Globus pallidus (tissue), 1 donor: ENCODE measurements at regions not wholly inside any gene's neighbourhood (a gene's known extent, or its start where the extent isn't known, plus 50 kb on each side); places are given as distances from the start of the nearest gene placed in this dataset.
"Not testable (repeated sequence)": the region's sequence is repeated elsewhere in the genome, so short reads cannot be mapped to it uniquely, and the experiment has no call there.

Source experiments
- DNase-seq: peaks from one replicate; pipeline ENCODE4 v3.0.0-alpha.2; 2015; ENCODE audit warnings: low spot score

GRCh38 chr9:104980039-104980654, 52.2 kb upstream of the ABCA1 start:
- DNase-seq, result no peak

- no peak for DNase-seq
These were observed 53.7 kb upstream of the ABCA1 start for GRCh38 chr9:104981543-104982129.

GRCh38 chr9:104982543-104982942, 54.6 kb upstream of the ABCA1 start:
- DNase-seq, result no peak

GRCh38 chr9:104983491-104983890, 55.5 kb upstream of the ABCA1 start:
- DNase-seq, result no peak

GRCh38 chr9:104984121-104984520, 56.2 kb upstream of the ABCA1 start:
- DNase-seq, result no peak

- DNase-seq, result no peak
These were observed 56.6 kb upstream of the ABCA1 start for GRCh38 chr9:104984542-104984941.

GRCh38 chr9:104984948-104985347, 57.0 kb upstream of the ABCA1 start:
- DNase-seq, result no peak

- DNase-seq, result no peak
These were observed 58.1 kb upstream of the ABCA1 start for GRCh38 chr9:104986096-104986495.

GRCh38 chr9:104987743-104988142, 59.8 kb upstream of the ABCA1 start:
- DNase-seq, result no peak

GRCh38 chr9:104988539-104988938, 60.6 kb upstream of the ABCA1 start:
- DNase-seq, result no peak

GRCh38 chr9:104991144-104991953, 63.4 kb upstream of the ABCA1 start:
- DNase-seq, result peak; percentile 90

- DNase-seq, result peak; percentile 40
These were observed 64.7 kb upstream of the ABCA1 start for GRCh38 chr9:104992659-104993058.

- DNase-seq, result peak; percentile 84
These were observed 65.5 kb upstream of the ABCA1 start for GRCh38 chr9:104993291-104993963.

GRCh38 chr9:104997536-104997935, 69.6 kb upstream of the ABCA1 start:
- DNase-seq, result no peak

- no peak for DNase-seq
These were observed 71.2 kb upstream of the ABCA1 start for GRCh38 chr9:104999136-104999535.

- not testable (repeated sequence) for DNase-seq
These were observed 72.6 kb upstream of the ABCA1 start for GRCh38 chr9:105000529-105000928.

- no peak for DNase-seq
These were observed 76.6 kb upstream of the ABCA1 start for GRCh38 chr9:105004466-105005090.

- DNase-seq, result no peak
These were observed 77.2 kb upstream of the ABCA1 start for GRCh38 chr9:105005186-105005585.

GRCh38 chr9:105006514-105006913, 78.6 kb upstream of the ABCA1 start:
- no peak for DNase-seq

- no peak for DNase-seq
These were observed 79.2 kb upstream of the ABCA1 start for GRCh38 chr9:105007143-105007542.

GRCh38 chr9:105010089-105010488, 82.1 kb upstream of the ABCA1 start:
- DNase-seq, result not testable (repeated sequence)

- DNase-seq, result no peak
These were observed 94.0 kb upstream of the ABCA1 start for GRCh38 chr9:105021917-105022316.
